HEK293 (cell line): ENCODE measurements at regions not wholly inside any gene's neighbourhood (a gene's known extent, or its start where the extent isn't known, plus 50 kb on each side); places are given as distances from the start of the nearest gene placed in this dataset.

Experiments
- CTCF ChIA-PET: fragments of 350-600 bp; formaldehyde crosslinking; extraction: SDS; loops from one replicate; lab custom pipeline; 2021; ENCODE audit warnings: antibody characterized with exemption; lab: Yijun Ruan, JAX
- POLR2A ChIA-PET: fragments of 300-600 bp; formaldehyde crosslinking; extraction: SDS; loops from one replicate; lab custom pipeline; 2020; ENCODE audit warnings: antibody characterized with exemption, inconsistent platforms; lab: Yijun Ruan, JAX
- H3K27ac ChIP-seq: fragments of 200-500 bp; sonication (Bioruptor generic); 2 replicates; pipeline ENCODE4 v1.5.1; 2014; ENCODE audit warnings: low read depth, low read length, control low read depth, inconsistent platforms; ENCODE audit errors: extremely low read depth
- H3K36me3 ChIP-seq, 2 experiments: fragments of 200-500 bp in 1 of 2; sonication (Bioruptor generic) in 1 of 2; 1 replicate in 1 of 2; 2 replicates in 1 of 2; pipeline ENCODE4 v1.5.1; 2014 to 2017; ENCODE audit warnings: inconsistent platforms in 2 of 2, low read length in 2 of 2; ENCODE audit not compliant: control insufficient read depth in 2 of 2, insufficient read depth in 1 of 2
- H3K4me1 ChIP-seq: fragments of 200-500 bp; sonication (Bioruptor generic); 2 replicates; pipeline ENCODE4 v1.5.1; 2014; ENCODE audit warnings: mild to moderate bottlenecking, low read length, inconsistent platforms; ENCODE audit not compliant: control insufficient read depth, insufficient read depth
- H3K4me3 ChIP-seq: 2 replicates; pipeline ENCODE4 v1.5.1; 2011; ENCODE audit warnings: low read depth, mild to moderate bottlenecking, control low read depth, low read length, moderate library complexity
- H3K9me3 ChIP-seq: fragments of 200-500 bp; sonication (Bioruptor generic); 2 replicates; pipeline ENCODE4 v1.5.1; 2014; ENCODE audit warnings: low read depth, low read length, inconsistent platforms; ENCODE audit not compliant: control insufficient read depth, insufficient read depth
- BCL11B ChIP-seq: fragments of 450-650 bp; formaldehyde crosslinking; IDR thresholded peaks from 2 replicates; pipeline ENCODE4 v1.5.1; 2016; ENCODE audit warnings: low read depth, missing biosample characterization, missing genetic modification characterization
- EGR2 ChIP-seq: fragments of 450-650 bp; formaldehyde crosslinking; IDR thresholded peaks from 2 replicates; pipeline ENCODE4 v1.5.1; 2016; ENCODE audit warnings: low read depth, missing biosample characterization, missing genetic modification characterization
- KLF16 ChIP-seq: fragments of 450-650 bp; formaldehyde crosslinking; IDR thresholded peaks from 2 replicates; pipeline ENCODE4 v1.5.1; 2017; ENCODE audit warnings: missing biosample characterization, missing genetic modification characterization
- MYNN ChIP-seq: fragments of 450-650 bp; formaldehyde crosslinking; IDR thresholded peaks from 2 replicates; pipeline ENCODE4 v1.5.1; 2016; ENCODE audit warnings: missing biosample characterization, missing genetic modification characterization, borderline replicate concordance
- PRDM1 ChIP-seq: fragments of 450-650 bp; formaldehyde crosslinking; IDR thresholded peaks from 2 replicates; pipeline ENCODE4; 2016; ENCODE audit warnings: missing biosample characterization, missing genetic modification characterization
- ZBTB8A ChIP-seq: fragments of 450-650 bp; formaldehyde crosslinking; IDR thresholded peaks from 2 replicates; pipeline ENCODE4 v1.5.1; 2016; ENCODE audit warnings: missing biosample characterization, missing genetic modification characterization
- ZNF510 ChIP-seq: fragments of 450-650 bp; formaldehyde crosslinking; IDR thresholded peaks from 2 replicates; pipeline ENCODE4 v1.5.1; 2018; ENCODE audit warnings: mild to moderate bottlenecking, missing genetic modification characterization, missing biosample characterization; ENCODE audit not compliant: insufficient replicate concordance
- ZNF626 ChIP-seq: fragments of 450-650 bp; sonication (Bioruptor Pico); formaldehyde crosslinking; IDR thresholded peaks from 2 replicates; pipeline ENCODE4 v1.5.1; 2018; ENCODE audit warnings: missing biosample characterization, missing genetic modification characterization, inconsistent platforms
- ZNF701 ChIP-seq: fragments of 450-650 bp; formaldehyde crosslinking; IDR thresholded peaks from 2 replicates; pipeline ENCODE4 v1.5.1; 2016; ENCODE audit warnings: missing biosample characterization, missing genetic modification characterization
- ZNF837 ChIP-seq: fragments of 450-650 bp; formaldehyde crosslinking; IDR thresholded peaks from 2 replicates; pipeline ENCODE4 v1.5.1; 2016; ENCODE audit warnings: missing biosample characterization, missing genetic modification characterization
- ZNF843 ChIP-seq: fragments of 450-650 bp; formaldehyde crosslinking; IDR thresholded peaks from 2 replicates; pipeline ENCODE4 v1.5.1; 2016; ENCODE audit warnings: missing biosample characterization, missing genetic modification characterization
- ZSCAN23 ChIP-seq: fragments of 450-650 bp; formaldehyde crosslinking; IDR thresholded peaks from 2 replicates; pipeline ENCODE4 v1.5.1; 2016; ENCODE audit warnings: missing biosample characterization, missing genetic modification characterization
- TF ChIP-seq, protein P1 (sequence below): fragments of 450-650 bp; formaldehyde crosslinking; IDR thresholded peaks from 2 replicates; pipeline ENCODE4 v1.5.1; 2016; ENCODE audit warnings: missing biosample characterization, missing genetic modification characterization, borderline replicate concordance
- TF ChIP-seq, protein P2 (sequence below): fragments of 450-650 bp; formaldehyde crosslinking; optimal IDR thresholded peaks from 2 replicates; pipeline ENCODE3; 2016; ENCODE audit warnings: missing biosample characterization, mild to moderate bottlenecking, missing genetic modification characterization
- TF ChIP-seq, protein P3 (sequence below): fragments of 450-650 bp; formaldehyde crosslinking; IDR thresholded peaks from 2 replicates; pipeline ENCODE4 v1.5.1; 2016; ENCODE audit warnings: missing biosample characterization, missing genetic modification characterization
- TF ChIP-seq, protein P4 (sequence below): fragments of 450-650 bp; formaldehyde crosslinking; IDR thresholded peaks from 2 replicates; pipeline ENCODE4 v1.5.1; 2016; ENCODE audit warnings: missing biosample characterization, missing genetic modification characterization
- TF ChIP-seq, protein P5 (sequence below): fragments of 450-650 bp; formaldehyde crosslinking; conservative IDR thresholded peaks from 2 replicates; pipeline ENCODE4 v1.5.1; 2016; ENCODE audit warnings: low read depth, missing biosample characterization, missing genetic modification characterization
- TF ChIP-seq, protein P6 (sequence below): fragments of 450-650 bp; formaldehyde crosslinking; IDR thresholded peaks from 2 replicates; pipeline ENCODE4 v1.5.1; 2016; ENCODE audit warnings: missing biosample characterization, missing genetic modification characterization

DNA sequence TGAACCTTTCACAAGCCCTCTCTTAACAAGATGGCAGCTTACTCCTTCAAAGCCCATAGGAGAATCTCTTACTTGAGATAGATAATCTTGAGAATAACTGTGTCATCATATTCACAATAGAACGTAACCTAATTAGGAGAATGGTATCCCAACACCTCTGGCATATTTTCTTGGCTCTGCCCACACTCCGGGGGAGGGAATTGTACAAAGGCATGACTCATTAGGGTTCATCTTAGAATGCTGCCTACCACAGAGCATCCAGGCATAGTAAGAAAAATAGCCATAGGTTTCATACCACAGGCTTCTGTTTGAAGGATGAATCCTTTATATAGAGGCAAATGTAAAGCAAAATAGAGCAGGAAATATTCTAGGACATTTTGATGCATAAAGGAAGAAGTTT lies 1100.6 kb upstream of the CITED2 start (continued):
- no peak for TF ChIP-seq ZNF626
- TF ChIP-seq, protein P1, sequence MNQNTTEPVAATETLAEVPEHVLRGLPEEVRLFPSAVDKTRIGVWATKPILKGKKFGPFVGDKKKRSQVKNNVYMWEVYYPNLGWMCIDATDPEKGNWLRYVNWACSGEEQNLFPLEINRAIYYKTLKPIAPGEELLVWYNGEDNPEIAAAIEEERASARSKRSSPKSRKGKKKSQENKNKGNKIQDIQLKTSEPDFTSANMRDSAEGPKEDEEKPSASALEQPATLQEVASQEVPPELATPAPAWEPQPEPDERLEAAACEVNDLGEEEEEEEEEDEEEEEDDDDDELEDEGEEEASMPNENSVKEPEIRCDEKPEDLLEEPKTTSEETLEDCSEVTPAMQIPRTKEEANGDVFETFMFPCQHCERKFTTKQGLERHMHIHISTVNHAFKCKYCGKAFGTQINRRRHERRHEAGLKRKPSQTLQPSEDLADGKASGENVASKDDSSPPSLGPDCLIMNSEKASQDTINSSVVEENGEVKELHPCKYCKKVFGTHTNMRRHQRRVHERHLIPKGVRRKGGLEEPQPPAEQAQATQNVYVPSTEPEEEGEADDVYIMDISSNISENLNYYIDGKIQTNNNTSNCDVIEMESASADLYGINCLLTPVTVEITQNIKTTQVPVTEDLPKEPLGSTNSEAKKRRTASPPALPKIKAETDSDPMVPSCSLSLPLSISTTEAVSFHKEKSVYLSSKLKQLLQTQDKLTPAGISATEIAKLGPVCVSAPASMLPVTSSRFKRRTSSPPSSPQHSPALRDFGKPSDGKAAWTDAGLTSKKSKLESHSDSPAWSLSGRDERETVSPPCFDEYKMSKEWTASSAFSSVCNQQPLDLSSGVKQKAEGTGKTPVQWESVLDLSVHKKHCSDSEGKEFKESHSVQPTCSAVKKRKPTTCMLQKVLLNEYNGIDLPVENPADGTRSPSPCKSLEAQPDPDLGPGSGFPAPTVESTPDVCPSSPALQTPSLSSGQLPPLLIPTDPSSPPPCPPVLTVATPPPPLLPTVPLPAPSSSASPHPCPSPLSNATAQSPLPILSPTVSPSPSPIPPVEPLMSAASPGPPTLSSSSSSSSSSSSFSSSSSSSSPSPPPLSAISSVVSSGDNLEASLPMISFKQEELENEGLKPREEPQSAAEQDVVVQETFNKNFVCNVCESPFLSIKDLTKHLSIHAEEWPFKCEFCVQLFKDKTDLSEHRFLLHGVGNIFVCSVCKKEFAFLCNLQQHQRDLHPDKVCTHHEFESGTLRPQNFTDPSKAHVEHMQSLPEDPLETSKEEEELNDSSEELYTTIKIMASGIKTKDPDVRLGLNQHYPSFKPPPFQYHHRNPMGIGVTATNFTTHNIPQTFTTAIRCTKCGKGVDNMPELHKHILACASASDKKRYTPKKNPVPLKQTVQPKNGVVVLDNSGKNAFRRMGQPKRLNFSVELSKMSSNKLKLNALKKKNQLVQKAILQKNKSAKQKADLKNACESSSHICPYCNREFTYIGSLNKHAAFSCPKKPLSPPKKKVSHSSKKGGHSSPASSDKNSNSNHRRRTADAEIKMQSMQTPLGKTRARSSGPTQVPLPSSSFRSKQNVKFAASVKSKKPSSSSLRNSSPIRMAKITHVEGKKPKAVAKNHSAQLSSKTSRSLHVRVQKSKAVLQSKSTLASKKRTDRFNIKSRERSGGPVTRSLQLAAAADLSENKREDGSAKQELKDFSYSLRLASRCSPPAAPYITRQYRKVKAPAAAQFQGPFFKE (tag by site-specific recombination) = no peak
- TF ChIP-seq, all 188 proteins: peak for 0

DNA sequence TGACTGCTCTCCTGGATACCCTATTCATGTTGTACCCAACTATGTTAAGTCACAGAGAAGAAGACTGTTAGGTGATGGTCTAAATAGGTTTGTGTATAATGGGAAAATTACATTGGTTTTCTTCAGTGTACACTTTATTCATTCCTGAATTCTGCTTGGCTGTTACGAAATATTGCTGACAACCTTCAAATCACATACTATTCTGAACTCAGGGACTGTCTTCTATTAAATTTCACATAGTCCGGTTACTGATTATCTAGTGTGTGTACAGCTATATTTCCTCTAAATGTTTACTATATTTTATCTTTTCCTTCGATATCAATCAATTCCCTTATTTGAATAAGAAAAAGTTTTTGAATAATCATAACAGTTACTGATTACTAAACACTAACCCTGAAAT lies 1090.3 kb upstream of the CITED2 start:
- CTCF ChIA-PET = interaction anchor here (0.7 kb wide), 2 partner anchors 108 to 127 kb away, joined by 3 to 4 read pairs; no protein-coding TSS in a partner anchor
- POLR2A ChIA-PET = no interaction called here
- H3K4me3 ChIP-seq = no peak overlapping the region
- no peak overlapping the region for H3K27ac ChIP-seq
- H3K9me3 ChIP-seq = no peaks in the 10 kb centered on the region
- no peaks in the 10 kb centered on the region for H3K4me1 ChIP-seq
- no peaks in the 10 kb centered on the region for H3K36me3 ChIP-seq
- TF ChIP-seq KLF16 (tag by site-specific recombination) (no peak), ZSCAN23 (tag by site-specific recombination) (no peak), ZNF843 (tag by site-specific recombination) (no peak), ZNF837 (no peak)
- TF ChIP-seq, protein P2, sequence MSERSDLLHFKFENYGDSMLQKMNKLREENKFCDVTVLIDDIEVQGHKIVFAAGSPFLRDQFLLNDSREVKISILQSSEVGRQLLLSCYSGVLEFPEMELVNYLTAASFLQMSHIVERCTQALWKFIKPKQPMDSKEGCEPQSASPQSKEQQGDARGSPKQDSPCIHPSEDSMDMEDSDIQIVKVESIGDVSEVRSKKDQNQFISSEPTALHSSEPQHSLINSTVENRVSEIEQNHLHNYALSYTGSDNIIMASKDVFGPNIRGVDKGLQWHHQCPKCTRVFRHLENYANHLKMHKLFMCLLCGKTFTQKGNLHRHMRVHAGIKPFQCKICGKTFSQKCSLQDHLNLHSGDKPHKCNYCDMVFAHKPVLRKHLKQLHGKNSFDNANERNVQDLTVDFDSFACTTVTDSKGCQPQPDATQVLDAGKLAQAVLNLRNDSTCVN (tag by site-specific recombination) = no peak
- TF ChIP-seq, protein P3, sequence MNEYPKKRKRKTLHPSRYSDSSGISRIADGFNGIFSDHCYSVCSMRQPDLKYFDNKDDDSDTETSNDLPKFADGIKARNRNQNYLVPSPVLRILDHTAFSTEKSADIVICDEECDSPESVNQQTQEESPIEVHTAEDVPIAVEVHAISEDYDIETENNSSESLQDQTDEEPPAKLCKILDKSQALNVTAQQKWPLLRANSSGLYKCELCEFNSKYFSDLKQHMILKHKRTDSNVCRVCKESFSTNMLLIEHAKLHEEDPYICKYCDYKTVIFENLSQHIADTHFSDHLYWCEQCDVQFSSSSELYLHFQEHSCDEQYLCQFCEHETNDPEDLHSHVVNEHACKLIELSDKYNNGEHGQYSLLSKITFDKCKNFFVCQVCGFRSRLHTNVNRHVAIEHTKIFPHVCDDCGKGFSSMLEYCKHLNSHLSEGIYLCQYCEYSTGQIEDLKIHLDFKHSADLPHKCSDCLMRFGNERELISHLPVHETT = no peak

DNA sequence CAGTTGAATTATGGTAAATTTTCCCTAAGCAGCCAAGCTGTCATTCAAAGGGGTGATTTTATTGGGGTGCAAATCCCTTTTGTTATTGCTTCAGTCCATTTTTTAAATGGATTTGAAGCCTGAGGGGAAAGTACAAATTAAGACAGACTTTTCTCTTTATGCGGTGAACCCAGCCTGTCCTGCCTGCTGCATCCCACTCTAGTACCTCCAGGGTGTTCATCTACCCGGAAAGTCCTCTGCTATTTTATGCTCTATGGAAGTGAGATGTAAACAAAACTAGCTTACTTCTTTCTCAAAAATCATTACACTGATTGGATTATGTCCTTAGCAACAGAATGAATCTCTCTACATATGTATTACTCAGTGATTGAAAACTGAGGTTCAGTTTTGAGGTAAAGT lies 1088.9 kb upstream of the CITED2 start:
- no peak overlapping the region for H3K27ac ChIP-seq
- no peak overlapping the region for H3K4me3 ChIP-seq
- POLR2A ChIA-PET = no interaction called here
- H3K36me3 ChIP-seq = no peaks in the 10 kb centered on the region
- H3K4me1 ChIP-seq = no peaks in the 10 kb centered on the region
- CTCF ChIA-PET = interaction anchor here (0.6 kb wide), 1 partner anchor 456 kb away, joined by 5 read pairs; no protein-coding TSS in a partner anchor
- H3K9me3 ChIP-seq = no peaks in the 10 kb centered on the region
- TF ChIP-seq PRDM1 (tag by site-specific recombination) = no peak
- TF ChIP-seq, protein P4, sequence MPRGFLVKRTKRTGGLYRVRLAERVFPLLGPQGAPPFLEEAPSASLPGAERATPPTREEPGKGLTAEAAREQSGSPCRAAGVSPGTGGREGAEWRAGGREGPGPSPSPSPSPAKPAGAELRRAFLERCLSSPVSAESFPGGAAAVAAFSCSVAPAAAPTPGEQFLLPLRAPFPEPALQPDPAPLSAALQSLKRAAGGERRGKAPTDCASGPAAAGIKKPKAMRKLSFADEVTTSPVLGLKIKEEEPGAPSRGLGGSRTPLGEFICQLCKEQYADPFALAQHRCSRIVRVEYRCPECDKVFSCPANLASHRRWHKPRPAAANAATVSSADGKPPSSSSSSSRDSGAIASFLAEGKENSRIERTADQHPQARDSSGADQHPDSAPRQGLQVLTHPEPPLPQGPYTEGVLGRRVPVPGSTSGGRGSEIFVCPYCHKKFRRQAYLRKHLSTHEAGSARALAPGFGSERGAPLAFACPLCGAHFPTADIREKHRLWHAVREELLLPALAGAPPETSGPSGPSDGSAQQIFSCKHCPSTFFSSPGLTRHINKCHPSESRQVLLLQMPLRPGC (tag by site-specific recombination) = no peak
- no peak for TF ChIP-seq ZNF510 (tag by site-specific recombination)
- TF ChIP-seq KLF16 (tag by site-specific recombination) = no peak
- TF ChIP-seq EGR2 = no peak
- no peak for TF ChIP-seq ZBTB8A (tag by site-specific recombination)
- TF ChIP-seq, protein P5, sequence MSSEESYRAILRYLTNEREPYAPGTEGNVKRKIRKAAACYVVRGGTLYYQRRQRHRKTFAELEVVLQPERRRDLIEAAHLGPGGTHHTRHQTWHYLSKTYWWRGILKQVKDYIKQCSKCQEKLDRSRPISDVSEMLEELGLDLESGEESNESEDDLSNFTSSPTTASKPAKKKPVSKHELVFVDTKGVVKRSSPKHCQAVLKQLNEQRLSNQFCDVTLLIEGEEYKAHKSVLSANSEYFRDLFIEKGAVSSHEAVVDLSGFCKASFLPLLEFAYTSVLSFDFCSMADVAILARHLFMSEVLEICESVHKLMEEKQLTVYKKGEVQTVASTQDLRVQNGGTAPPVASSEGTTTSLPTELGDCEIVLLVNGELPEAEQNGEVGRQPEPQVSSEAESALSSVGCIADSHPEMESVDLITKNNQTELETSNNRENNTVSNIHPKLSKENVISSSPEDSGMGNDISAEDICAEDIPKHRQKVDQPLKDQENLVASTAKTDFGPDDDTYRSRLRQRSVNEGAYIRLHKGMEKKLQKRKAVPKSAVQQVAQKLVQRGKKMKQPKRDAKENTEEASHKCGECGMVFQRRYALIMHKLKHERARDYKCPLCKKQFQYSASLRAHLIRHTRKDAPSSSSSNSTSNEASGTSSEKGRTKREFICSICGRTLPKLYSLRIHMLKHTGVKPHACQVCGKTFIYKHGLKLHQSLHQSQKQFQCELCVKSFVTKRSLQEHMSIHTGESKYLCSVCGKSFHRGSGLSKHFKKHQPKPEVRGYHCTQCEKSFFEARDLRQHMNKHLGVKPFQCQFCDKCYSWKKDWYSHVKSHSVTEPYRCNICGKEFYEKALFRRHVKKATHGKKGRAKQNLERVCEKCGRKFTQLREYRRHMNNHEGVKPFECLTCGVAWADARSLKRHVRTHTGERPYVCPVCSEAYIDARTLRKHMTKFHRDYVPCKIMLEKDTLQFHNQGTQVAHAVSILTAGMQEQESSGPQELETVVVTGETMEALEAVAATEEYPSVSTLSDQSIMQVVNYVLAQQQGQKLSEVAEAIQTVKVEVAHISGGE (tag by site-specific recombination) = no peak
- TF ChIP-seq, protein P6, sequence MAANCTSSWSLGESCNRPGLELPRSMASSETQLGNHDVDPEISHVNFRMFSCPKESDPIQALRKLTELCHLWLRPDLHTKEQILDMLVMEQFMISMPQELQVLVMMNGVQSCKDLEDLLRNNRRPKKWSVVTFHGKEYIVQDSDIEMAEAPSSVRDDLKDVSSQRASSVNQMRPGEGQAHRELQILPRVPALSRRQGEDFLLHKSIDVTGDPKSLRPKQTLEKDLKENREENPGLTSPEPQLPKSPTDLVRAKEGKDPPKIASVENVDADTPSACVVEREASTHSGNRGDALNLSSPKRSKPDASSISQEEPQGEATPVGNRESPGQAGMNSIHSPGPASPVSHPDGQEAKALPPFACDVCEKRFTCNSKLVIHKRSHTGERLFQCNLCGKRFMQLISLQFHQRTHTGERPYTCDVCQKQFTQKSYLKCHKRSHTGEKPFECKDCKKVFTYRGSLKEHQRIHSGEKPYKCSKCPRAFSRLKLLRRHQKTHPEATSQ (tag by site-specific recombination) = no peak
- no peak for TF ChIP-seq MYNN
- TF ChIP-seq BCL11B = no peak
- TF ChIP-seq ZNF701 (tag by site-specific recombination) = no peak
